Caco-2 (cell line): ENCODE measurements at regions not wholly inside any gene's neighbourhood (a gene's known extent, or its start where the extent isn't known, plus 50 kb on each side); places are given as distances from the start of the nearest gene placed in this dataset.

Experiments
- BruUV-seq: library from RNA; stranded (reverse); fragments of 400-500 nt; replicated peaks from 2 replicates; lab custom pipeline; 2021; lab: Mats Ljungman, UMichigan
- CTCF ChIA-PET: fragments of 300-600 bp; sonication (Branson Sonifier 250); formaldehyde crosslinking; loops from one replicate; lab custom pipeline; 2022; ENCODE audit warnings: antibody characterized with exemption; lab: Charles Lee
- POLR2A ChIA-PET: fragments of 300-600 bp; sonication (Branson Sonifier 250); formaldehyde crosslinking; loops from one replicate; lab custom pipeline; 2022; ENCODE audit warnings: antibody characterized with exemption; lab: Charles Lee
- DNase-seq, 2 experiments: peaks; one replicate each; pipeline versions ENCODE4 v3.0.0 to v3.0.0-alpha.2; 2020 to 2022
- H3K27me3 ChIP-seq: replicated peaks from 2 replicates; pipeline ENCODE4 v1.6.0; 2011; ENCODE audit warnings: low read length; ENCODE audit not compliant: control insufficient read depth, insufficient read depth
- H3K36me3 ChIP-seq: 2 replicates; pipeline ENCODE4 v1.5.1; 2011; ENCODE audit warnings: low read length; ENCODE audit not compliant: control insufficient read depth, insufficient read depth
- H3K4me1 ChIP-seq: fragments of 250-450 bp; sonication (Bioruptor Pico); 2 replicates; pipeline ENCODE4 v1.5.1; 2020; ENCODE audit warnings: mild to moderate bottlenecking
- H3K4me3 ChIP-seq: 2 replicates; pipeline ENCODE4 v1.5.1; 2011; ENCODE audit warnings: low read depth, mild to moderate bottlenecking, control low read depth, low read length
- H3K9me3 ChIP-seq: fragments of 250-450 bp; sonication (Bioruptor Pico); 2 replicates; pipeline ENCODE4 v1.5.1; 2020; ENCODE audit warnings: mild to moderate bottlenecking, moderate library complexity
- H3K27ac Mint-ChIP-seq: one replicate; pipeline ENCODE4 v1.8.0; 2022; ENCODE audit warnings: mixed read lengths; ENCODE audit not compliant: unreplicated experiment
- H3K27me3 Mint-ChIP-seq: one replicate; pipeline ENCODE4 v1.8.0; 2022; ENCODE audit warnings: mixed read lengths; ENCODE audit not compliant: insufficient read depth, unreplicated experiment
- H3K36me3 Mint-ChIP-seq: one replicate; pipeline ENCODE4 v1.8.0; 2022; ENCODE audit warnings: mild to moderate bottlenecking, mixed read lengths; ENCODE audit not compliant: insufficient read depth, unreplicated experiment
- H3K4me1 Mint-ChIP-seq: one replicate; pipeline ENCODE4 v1.8.0; 2022; ENCODE audit warnings: low read depth, mixed read lengths; ENCODE audit not compliant: unreplicated experiment
- H3K4me3 Mint-ChIP-seq: one replicate; pipeline ENCODE4 v1.8.0; 2022; ENCODE audit warnings: mild to moderate bottlenecking, moderate library complexity, mixed read lengths; ENCODE audit not compliant: unreplicated experiment
- H3K9me3 Mint-ChIP-seq: one replicate; pipeline ENCODE4 v1.8.0; 2022; ENCODE audit warnings: mixed read lengths; ENCODE audit not compliant: unreplicated experiment
- intact Hi-C: fragments of 100-400 bp; cut with micrococcal nuclease; formaldehyde crosslinking; loops from one replicate; pipeline ENCODE4 v1.10.0; 2022; ENCODE audit not compliant: unreplicated experiment
- TF ChIP-seq, protein P1 (sequence below), 2 experiments: fragments of 200-600 bp in 1 of 2; IDR thresholded peaks; 1 replicate in 1 of 2; 2 replicates in 1 of 2; pipeline versions ENCODE4 v1.5.1 to v1.8.0; 2011 to 2022; ENCODE audit warnings: antibody characterized with exemption in 1 of 2, control low read depth in 1 of 2, inconsistent platforms in 1 of 2, low read depth in 1 of 2, low read length in 1 of 2, mild to moderate bottlenecking in 1 of 2, moderate library complexity in 1 of 2; ENCODE audit not compliant: insufficient read depth in 1 of 2, severe bottlenecking in 1 of 2, unreplicated experiment in 1 of 2

DNA sequence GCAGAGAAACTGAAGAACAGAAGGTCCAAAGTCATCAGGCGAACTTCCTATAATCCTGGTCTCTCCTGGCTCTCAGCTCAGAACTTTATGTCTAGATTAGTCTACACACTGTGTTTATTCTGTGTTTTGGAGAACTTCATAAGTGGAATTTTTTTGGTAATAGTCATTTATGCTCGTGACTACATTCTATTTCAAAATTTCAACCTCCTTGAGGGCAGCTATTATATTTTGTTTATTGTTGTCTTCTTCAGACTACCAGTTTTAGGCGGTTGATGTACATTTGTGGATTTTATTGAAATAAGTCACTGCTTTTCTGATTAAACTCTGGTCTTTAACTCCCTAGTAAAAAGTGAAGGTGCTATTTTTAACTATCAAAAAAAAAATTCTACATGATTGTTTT is 816.6 kb downstream of the SATB2 start:
- intact Hi-C loops: no loop called here
- Histone ChIP-seq H3K9me3 (no peaks in the 10 kb centered on the region), H3K4me1 (no peaks in the 10 kb centered on the region), H3K36me3 (no peaks in the 10 kb centered on the region), H3K4me3 (no peak overlapping the region), H3K27me3 (no peaks in the 10 kb centered on the region)
- CTCF ChIA-PET: no interaction called here
- no peak for DNase-seq
- Mint-ChIP-seq H3K9me3 (no peaks in the 10 kb centered on the region), H3K4me3 (no peak overlapping the region), H3K4me1 (no peaks in the 10 kb centered on the region), H3K27ac (no peak overlapping the region), H3K36me3 (no peaks in the 10 kb centered on the region), H3K27me3 (no peaks in the 10 kb centered on the region)
- no TSS peak for BruUV-seq
- TF ChIP-seq, protein P1, sequence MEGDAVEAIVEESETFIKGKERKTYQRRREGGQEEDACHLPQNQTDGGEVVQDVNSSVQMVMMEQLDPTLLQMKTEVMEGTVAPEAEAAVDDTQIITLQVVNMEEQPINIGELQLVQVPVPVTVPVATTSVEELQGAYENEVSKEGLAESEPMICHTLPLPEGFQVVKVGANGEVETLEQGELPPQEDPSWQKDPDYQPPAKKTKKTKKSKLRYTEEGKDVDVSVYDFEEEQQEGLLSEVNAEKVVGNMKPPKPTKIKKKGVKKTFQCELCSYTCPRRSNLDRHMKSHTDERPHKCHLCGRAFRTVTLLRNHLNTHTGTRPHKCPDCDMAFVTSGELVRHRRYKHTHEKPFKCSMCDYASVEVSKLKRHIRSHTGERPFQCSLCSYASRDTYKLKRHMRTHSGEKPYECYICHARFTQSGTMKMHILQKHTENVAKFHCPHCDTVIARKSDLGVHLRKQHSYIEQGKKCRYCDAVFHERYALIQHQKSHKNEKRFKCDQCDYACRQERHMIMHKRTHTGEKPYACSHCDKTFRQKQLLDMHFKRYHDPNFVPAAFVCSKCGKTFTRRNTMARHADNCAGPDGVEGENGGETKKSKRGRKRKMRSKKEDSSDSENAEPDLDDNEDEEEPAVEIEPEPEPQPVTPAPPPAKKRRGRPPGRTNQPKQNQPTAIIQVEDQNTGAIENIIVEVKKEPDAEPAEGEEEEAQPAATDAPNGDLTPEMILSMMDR (IDR thresholded peaks at IDR 0.05; ENCODE audit: insufficient read depth in 1 of 2, low read depth in 1 of 2, low read length in 1 of 2, severe bottlenecking in 1 of 2, unreplicated experiment in 1 of 2): no peak
- POLR2A ChIA-PET: no interaction called here

- H3K27ac Mint-ChIP-seq: no peak overlapping the region
- no peak overlapping the region for H3K4me3 Mint-ChIP-seq
- no peaks in the 10 kb centered on the region for H3K36me3 Mint-ChIP-seq
- no peaks in the 10 kb centered on the region for H3K27me3 Mint-ChIP-seq
- no TSS peak for BruUV-seq
- POLR2A ChIA-PET: no interaction called here
- no peak for DNase-seq
- Histone ChIP-seq H3K36me3 (no peaks in the 10 kb centered on the region), H3K9me3 (no peaks in the 10 kb centered on the region), H3K4me3 (no peak overlapping the region), H3K4me1 (no peaks in the 10 kb centered on the region), H3K27me3 (no peaks in the 10 kb centered on the region)
- TF ChIP-seq, protein P1 (IDR thresholded peaks at IDR 0.05; ENCODE audit: insufficient read depth in 1 of 2, low read depth in 1 of 2, low read length in 1 of 2, severe bottlenecking in 1 of 2, unreplicated experiment in 1 of 2): no peak
- no peaks in the 10 kb centered on the region for H3K4me1 Mint-ChIP-seq
- CTCF ChIA-PET: no interaction called here
- no peaks in the 10 kb centered on the region for H3K9me3 Mint-ChIP-seq
- intact Hi-C loops: no loop called here
Observed at GRCh38 chr2:198640463-198640862, 817.3 kb downstream of the SATB2 start.

GRCh38 chr2:198639580-198639979 is 818.2 kb downstream of the SATB2 start:
- Histone ChIP-seq H3K27me3 (no peaks in the 10 kb centered on the region), H3K36me3 (no peaks in the 10 kb centered on the region), H3K4me1 (no peaks in the 10 kb centered on the region), H3K9me3 (no peaks in the 10 kb centered on the region), H3K4me3 (no peak overlapping the region)
- no peak overlapping the region for H3K27ac Mint-ChIP-seq
- DNase-seq: no peak
- H3K4me3 Mint-ChIP-seq: no peak overlapping the region
- no peaks in the 10 kb centered on the region for H3K9me3 Mint-ChIP-seq
- TF ChIP-seq, protein P1 (IDR thresholded peaks at IDR 0.05; ENCODE audit: insufficient read depth in 1 of 2, low read depth in 1 of 2, low read length in 1 of 2, severe bottlenecking in 1 of 2, unreplicated experiment in 1 of 2): no peak
- POLR2A ChIA-PET: no interaction called here
- H3K27me3 Mint-ChIP-seq: no peaks in the 10 kb centered on the region
- intact Hi-C loops: no loop called here
- CTCF ChIA-PET: no interaction called here
- no TSS peak for BruUV-seq
- H3K36me3 Mint-ChIP-seq: no peaks in the 10 kb centered on the region
- no peaks in the 10 kb centered on the region for H3K4me1 Mint-ChIP-seq
